ENCODE measurements at regions not wholly inside any gene's neighbourhood (a gene's known extent, or its start where the extent isn't known, plus 50 kb on each side); places are given as distances from the start of the nearest gene placed in this dataset.
"Not testable (repeated sequence)": the region's sequence is repeated elsewhere in the genome, so short reads cannot be mapped to it uniquely, and the experiment has no call there.

DNA sequence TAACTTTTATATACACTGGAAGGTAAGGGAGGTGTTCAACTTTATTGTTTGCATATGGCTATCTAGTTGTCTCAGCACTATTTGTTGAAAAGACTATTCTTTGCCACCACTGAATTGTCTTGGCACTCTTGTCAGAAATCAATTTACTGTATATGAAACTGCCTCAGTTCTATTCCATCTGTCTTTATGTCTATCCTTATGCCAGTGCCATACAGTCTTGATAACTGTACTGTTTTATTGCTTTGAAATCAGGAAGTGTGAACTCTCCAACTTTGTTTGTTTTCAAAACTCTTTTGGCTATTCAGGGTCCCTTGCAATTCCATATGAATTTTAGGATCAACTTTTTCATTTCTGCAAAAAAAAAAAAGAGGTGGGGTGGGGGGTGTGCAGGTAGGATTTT, 77.2 kb downstream of the PRSS23 start:
- TF ChIP-seq EZH2 (IDR thresholded peaks at IDR 0.05) = no peak
- TF ChIP-seq FOXP2 (optimal IDR thresholded peaks at IDR 0.05; ENCODE audit: control extremely low read depth, extremely low read length, insufficient read depth) = no peak
- no peak for TF ChIP-seq POLR2AphosphoS5 (IDR thresholded peaks at IDR 0.05; ENCODE audit: borderline replicate concordance, low read depth, low read length)
- H3K9me3 ChIP-seq (ENCODE audit: low read depth, low read length) = no peaks in the 10 kb centered on the region
- H3K27ac ChIP-seq = no peak overlapping the region
- H3K9ac ChIP-seq (ENCODE audit: insufficient read length) = no peak overlapping the region
- no peak overlapping the region for H3K4me3 ChIP-seq
- DNase-seq (ENCODE audit: low read depth, low spot score) = no peak
- no peaks in the 10 kb centered on the region for H3K36me3 ChIP-seq (ENCODE audit: insufficient read depth, low read length)

DNA sequence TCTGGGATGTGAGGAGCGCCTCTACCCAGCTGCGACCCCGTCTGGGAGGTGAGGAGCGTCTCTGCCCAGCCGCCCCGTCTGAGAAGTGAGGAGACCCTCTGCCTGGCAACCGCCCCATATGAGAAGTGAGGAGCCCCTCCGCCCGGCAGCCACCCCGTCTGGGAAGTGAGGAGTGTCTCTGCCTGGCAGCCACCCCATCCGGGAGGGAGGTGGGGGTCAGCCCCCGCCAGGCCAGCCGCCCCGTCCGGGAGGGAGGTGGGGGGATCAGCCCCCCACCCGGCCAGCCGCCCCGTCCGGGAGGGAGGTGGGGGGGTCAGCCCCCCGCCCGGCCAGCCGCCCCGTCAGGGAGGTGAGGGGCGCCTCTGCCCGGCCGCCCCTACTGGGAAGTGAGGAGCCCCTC, 76.0 kb downstream of the FZD4 start:
- H3K9ac ChIP-seq (ENCODE audit: insufficient read length); H3K9me3 ChIP-seq (ENCODE audit: low read depth, low read length); DNase-seq (ENCODE audit: low read depth, low spot score): not testable (repeated sequence)

DNA sequence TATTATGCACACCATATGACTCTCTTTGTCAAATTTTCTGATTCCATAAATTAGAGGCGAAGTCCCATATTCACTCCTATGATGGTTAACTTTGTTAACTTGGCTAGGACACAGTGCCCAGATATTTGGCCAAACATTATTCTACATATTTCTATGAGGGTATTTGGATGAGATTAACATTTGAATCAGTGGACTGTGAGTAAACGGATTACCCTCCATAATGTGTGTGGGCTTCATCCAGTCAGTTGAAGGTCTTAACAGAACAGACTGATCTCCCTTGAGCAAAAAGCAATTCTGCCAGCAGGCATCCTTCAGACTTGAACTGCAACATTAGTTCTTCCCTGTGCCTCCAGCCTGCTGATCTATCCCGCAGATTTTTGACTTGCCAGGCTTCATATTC, 69.9 kb downstream of the FZD4 start:
- no peak overlapping the region for H3K4me3 ChIP-seq
- H3K9ac ChIP-seq (ENCODE audit: insufficient read length) = no peak overlapping the region
- no peak overlapping the region for H3K27ac ChIP-seq
- no peaks in the 10 kb centered on the region for H3K36me3 ChIP-seq (ENCODE audit: insufficient read depth, low read length)
- H3K9me3 ChIP-seq (ENCODE audit: low read depth, low read length) = no peaks in the 10 kb centered on the region
- TF ChIP-seq EZH2 (IDR thresholded peaks at IDR 0.05) = no peak
- no peak for TF ChIP-seq POLR2AphosphoS5 (IDR thresholded peaks at IDR 0.05; ENCODE audit: borderline replicate concordance, low read depth, low read length)
- TF ChIP-seq FOXP2 (optimal IDR thresholded peaks at IDR 0.05; ENCODE audit: control extremely low read depth, extremely low read length, insufficient read depth) = no peak
- no peak for DNase-seq (ENCODE audit: low read depth, low spot score)

More for the DNA sequence above, 76.0 kb downstream of the FZD4 start:
- not testable (repeated sequence) for H3K4me3 ChIP-seq; H3K36me3 ChIP-seq (ENCODE audit: insufficient read depth, low read length); H3K27ac ChIP-seq

DNA sequence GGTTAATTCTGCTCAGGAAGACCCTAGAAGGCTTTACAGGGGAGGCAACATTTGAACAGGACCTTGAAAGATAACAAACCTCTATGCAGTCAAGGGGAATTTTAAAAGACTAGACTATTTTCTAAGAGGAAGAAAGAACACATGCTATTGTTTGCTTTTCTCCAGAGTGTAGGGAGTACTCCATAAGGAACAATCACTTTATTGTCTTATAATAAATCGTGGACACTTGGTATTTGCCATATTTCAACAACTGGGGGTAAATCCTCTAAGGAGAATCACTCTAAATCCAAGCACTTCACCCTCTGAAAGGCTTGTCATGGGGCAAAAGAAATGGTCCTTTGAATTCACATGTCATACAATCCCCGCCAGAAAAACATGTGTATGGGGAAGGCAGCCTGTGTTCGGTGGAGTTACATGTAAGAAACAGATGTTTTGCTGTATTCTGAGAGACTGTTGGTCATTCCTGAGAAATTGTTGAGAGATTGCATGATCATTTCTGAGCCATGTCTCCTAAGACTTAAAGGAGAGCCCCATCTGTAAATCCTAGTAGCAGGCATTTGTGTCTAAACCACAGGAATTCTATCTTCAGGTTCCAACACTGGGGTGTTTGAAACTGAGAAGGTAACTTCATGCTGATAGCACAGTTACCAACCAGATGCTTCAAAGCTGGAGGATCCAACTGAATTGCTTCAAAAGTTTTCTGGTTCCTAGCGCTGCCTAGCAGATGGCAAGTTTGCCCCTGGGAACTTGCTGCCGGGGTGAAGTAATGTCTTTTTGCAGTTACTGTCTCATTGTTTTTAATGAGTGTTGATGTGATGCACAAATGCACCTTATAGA, 66.8 kb downstream of the FZD4 start:
- TF ChIP-seq POLR2AphosphoS5 (IDR thresholded peaks at IDR 0.05; ENCODE audit: borderline replicate concordance, low read depth, low read length) (no peak), FOXP2 (optimal IDR thresholded peaks at IDR 0.05; ENCODE audit: control extremely low read depth, extremely low read length, insufficient read depth) (no peak), EZH2 (IDR thresholded peaks at IDR 0.05) (no peak)
- H3K4me3 ChIP-seq = no peak overlapping the region
- no peaks in the 10 kb centered on the region for H3K36me3 ChIP-seq (ENCODE audit: insufficient read depth, low read length)
- no peak for DNase-seq (ENCODE audit: low read depth, low spot score)
- H3K9me3 ChIP-seq (ENCODE audit: low read depth, low read length) = no peaks in the 10 kb centered on the region
- no peak overlapping the region for H3K9ac ChIP-seq (ENCODE audit: insufficient read length)
- no peak overlapping the region for H3K27ac ChIP-seq

DNA sequence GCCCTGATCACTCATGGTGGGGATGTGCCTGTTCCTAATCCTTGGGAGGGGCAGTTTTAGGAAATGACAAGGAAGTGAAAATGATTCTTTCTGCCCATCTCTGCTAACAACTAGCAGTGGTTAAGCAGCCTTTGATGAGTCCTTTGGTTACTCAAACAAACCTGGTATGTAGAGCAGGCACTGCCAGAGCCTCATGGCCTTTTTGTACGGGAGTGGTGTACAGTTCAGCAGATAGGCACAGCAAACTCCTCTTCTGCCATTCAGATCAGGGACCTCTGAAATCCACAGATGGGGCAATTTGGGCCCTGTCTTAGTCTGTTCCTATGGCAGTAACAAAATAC, 66.2 kb downstream of the FZD4 start:
- Histone ChIP-seq H3K4me3 (no peak overlapping the region), H3K9me3 (ENCODE audit: low read depth, low read length) (no peaks in the 10 kb centered on the region), H3K36me3 (ENCODE audit: insufficient read depth, low read length) (no peaks in the 10 kb centered on the region), H3K9ac (ENCODE audit: insufficient read length) (no peak overlapping the region), H3K27ac (no peak overlapping the region)
- DNase-seq (ENCODE audit: low read depth, low spot score) = no peak
- no peak for TF ChIP-seq FOXP2 (optimal IDR thresholded peaks at IDR 0.05; ENCODE audit: control extremely low read depth, extremely low read length, insufficient read depth)
- no peak for TF ChIP-seq EZH2 (IDR thresholded peaks at IDR 0.05)

DNA sequence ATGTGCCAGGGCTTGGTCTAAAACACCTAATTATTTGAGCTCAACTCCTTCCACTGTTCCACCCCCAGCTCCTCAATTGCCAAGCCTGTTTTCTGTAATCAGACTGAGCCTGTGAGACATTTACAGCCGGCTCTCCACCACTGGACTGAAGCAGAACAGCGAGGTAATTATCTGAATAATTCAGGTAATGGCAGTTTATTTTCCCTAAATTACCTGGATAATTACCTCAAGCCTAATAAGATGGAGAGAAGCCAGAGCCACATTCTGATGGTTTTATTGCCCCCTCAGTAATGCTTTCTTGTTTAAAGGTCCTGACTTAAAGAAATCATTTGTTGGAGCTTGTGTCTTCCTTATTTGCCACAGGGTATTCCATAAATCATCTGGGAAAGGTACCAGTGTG, 64.2 kb downstream of the FZD4 start:
- TF ChIP-seq POLR2AphosphoS5 (IDR thresholded peaks at IDR 0.05; ENCODE audit: borderline replicate concordance, low read depth, low read length) = no peak
- Histone ChIP-seq H3K36me3 (ENCODE audit: insufficient read depth, low read length) (no peaks in the 10 kb centered on the region), H3K9me3 (ENCODE audit: low read depth, low read length) (no peaks in the 10 kb centered on the region), H3K4me3 (no peak overlapping the region), H3K9ac (ENCODE audit: insufficient read length) (no peak overlapping the region), H3K27ac (no peak overlapping the region)
- no peak for DNase-seq (ENCODE audit: low read depth, low spot score)

DNA sequence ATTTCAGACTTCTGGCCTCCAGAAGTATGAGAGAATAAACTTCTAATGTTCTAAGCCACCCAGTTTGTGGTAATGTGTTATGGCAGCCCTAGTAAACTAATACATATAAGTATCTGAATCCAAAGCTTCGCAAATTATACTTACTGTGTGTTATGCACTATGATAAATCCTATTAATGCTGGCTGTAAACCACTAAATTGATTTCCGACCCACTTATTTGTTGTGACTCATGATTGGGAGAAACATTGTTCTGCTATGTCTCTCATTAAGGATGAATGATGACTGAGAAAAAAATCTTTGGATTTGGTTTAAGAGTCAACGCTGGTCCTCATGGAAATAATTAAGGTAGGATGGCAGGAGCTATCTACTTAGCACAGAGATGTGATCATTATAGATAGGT, 62.0 kb downstream of the FZD4 start:
- Histone ChIP-seq H3K9me3 (ENCODE audit: low read depth, low read length) (no peaks in the 10 kb centered on the region), H3K36me3 (ENCODE audit: insufficient read depth, low read length) (no peaks in the 10 kb centered on the region), H3K9ac (ENCODE audit: insufficient read length) (no peak overlapping the region), H3K4me3 (no peak overlapping the region), H3K27ac (no peak overlapping the region)
- DNase-seq (ENCODE audit: low read depth, low spot score) = no peak
- TF ChIP-seq FOXP2 (optimal IDR thresholded peaks at IDR 0.05; ENCODE audit: control extremely low read depth, extremely low read length, insufficient read depth) = no peak
- TF ChIP-seq POLR2AphosphoS5 (IDR thresholded peaks at IDR 0.05; ENCODE audit: borderline replicate concordance, low read depth, low read length) = no peak
- TF ChIP-seq EZH2 (IDR thresholded peaks at IDR 0.05) = no peak
